ENCODE measurements at regions not wholly inside any gene's neighbourhood (a gene's known extent, or its start where the extent isn't known, plus 50 kb on each side); places are given as distances from the start of the nearest gene placed in this dataset.

GRCh38 chr20:60470366-60470765, 512.1 kb downstream of the CDH26 start:
- no peaks in the 10 kb centered on the region for H3K9me2 ChIP-seq (ENCODE audit: insufficient read depth, low read length)
- CTCF ChIA-PET (ENCODE audit: unreplicated experiment) = no interaction called here
- no peak overlapping the region for H3K27ac ChIP-seq (ENCODE audit: low read depth, low read length, poor library complexity, severe bottlenecking)
- no peak overlapping the region for H2AFZ ChIP-seq (ENCODE audit: low read length)
- TF ChIP-seq CTCF (conservative IDR thresholded peaks at IDR 0.05; ENCODE audit: low read length) = no peak
- TF ChIP-seq EZH2phosphoT487 (IDR thresholded peaks at IDR 0.05; ENCODE audit: borderline replicate concordance, low read depth, low read length) = no peak
- H3K79me2 ChIP-seq (ENCODE audit: insufficient read depth, low read depth, low read length) = no peaks in the 10 kb centered on the region
- POLR2A ChIA-PET = no interaction called here
- no peaks in the 10 kb centered on the region for H3K4me1 ChIP-seq (ENCODE audit: insufficient read depth, low read length, poor library complexity, severe bottlenecking)
- no peaks in the 10 kb centered on the region for H3K36me3 ChIP-seq (ENCODE audit: insufficient read depth, low read length)
- BruUV-seq (replicated peaks) = no TSS peak
- no peak overlapping the region for H3K4me3 ChIP-seq (ENCODE audit: low read depth, low read length, poor library complexity, severe bottlenecking)
- no peak overlapping the region for H3K4me2 ChIP-seq (ENCODE audit: low read length)
- no peak for DNase-seq (ENCODE audit: low spot score)
- intact Hi-C loops (cut with micrococcal nuclease; ENCODE audit: unreplicated experiment) = no loop called here
- H4K20me1 ChIP-seq (ENCODE audit: insufficient read depth, low read length) = no peaks in the 10 kb centered on the region
- H3K9me3 ChIP-seq (ENCODE audit: low read length) = no peaks in the 10 kb centered on the region

- BruUV-seq (replicated peaks) = no TSS peak
- CTCF ChIA-PET (ENCODE audit: unreplicated experiment) = no interaction called here
Measured at GRCh38 chr20:60473211-60473610, 515.0 kb downstream of the CDH26 start.

More at GRCh38 chr20:60473211-60473610, 515.0 kb downstream of the CDH26 start:
- POLR2A ChIA-PET = no interaction called here
- TF ChIP-seq EZH2phosphoT487 (IDR thresholded peaks at IDR 0.05; ENCODE audit: borderline replicate concordance, low read depth, low read length) (no peak), CTCF (conservative IDR thresholded peaks at IDR 0.05; ENCODE audit: low read length) (no peak)
- no peak overlapping the region for H3K4me3 ChIP-seq (ENCODE audit: low read depth, low read length, poor library complexity, severe bottlenecking)
- H3K9me2 ChIP-seq (ENCODE audit: insufficient read depth, low read length) = no peaks in the 10 kb centered on the region
- H3K4me1 ChIP-seq (ENCODE audit: insufficient read depth, low read length, poor library complexity, severe bottlenecking) = no peaks in the 10 kb centered on the region
- H4K20me1 ChIP-seq (ENCODE audit: insufficient read depth, low read length) = no peaks in the 10 kb centered on the region
- no peaks in the 10 kb centered on the region for H3K79me2 ChIP-seq (ENCODE audit: insufficient read depth, low read depth, low read length)
- no peak overlapping the region for H2AFZ ChIP-seq (ENCODE audit: low read length)
- no peak overlapping the region for H3K27ac ChIP-seq (ENCODE audit: low read depth, low read length, poor library complexity, severe bottlenecking)
- intact Hi-C loops (cut with micrococcal nuclease; ENCODE audit: unreplicated experiment) = no loop called here
- H3K9me3 ChIP-seq (ENCODE audit: low read length) = no peaks in the 10 kb centered on the region
- no peak for DNase-seq (ENCODE audit: low spot score)
- no peak overlapping the region for H3K4me2 ChIP-seq (ENCODE audit: low read length)
- no peaks in the 10 kb centered on the region for H3K36me3 ChIP-seq (ENCODE audit: insufficient read depth, low read length)

Measured in OCI-LY7 (cell line).